ENCODE measurements at regions not wholly inside any gene's neighbourhood (a gene's known extent, or its start where the extent isn't known, plus 50 kb on each side); places are given as distances from the start of the nearest gene placed in this dataset.

DNA sequence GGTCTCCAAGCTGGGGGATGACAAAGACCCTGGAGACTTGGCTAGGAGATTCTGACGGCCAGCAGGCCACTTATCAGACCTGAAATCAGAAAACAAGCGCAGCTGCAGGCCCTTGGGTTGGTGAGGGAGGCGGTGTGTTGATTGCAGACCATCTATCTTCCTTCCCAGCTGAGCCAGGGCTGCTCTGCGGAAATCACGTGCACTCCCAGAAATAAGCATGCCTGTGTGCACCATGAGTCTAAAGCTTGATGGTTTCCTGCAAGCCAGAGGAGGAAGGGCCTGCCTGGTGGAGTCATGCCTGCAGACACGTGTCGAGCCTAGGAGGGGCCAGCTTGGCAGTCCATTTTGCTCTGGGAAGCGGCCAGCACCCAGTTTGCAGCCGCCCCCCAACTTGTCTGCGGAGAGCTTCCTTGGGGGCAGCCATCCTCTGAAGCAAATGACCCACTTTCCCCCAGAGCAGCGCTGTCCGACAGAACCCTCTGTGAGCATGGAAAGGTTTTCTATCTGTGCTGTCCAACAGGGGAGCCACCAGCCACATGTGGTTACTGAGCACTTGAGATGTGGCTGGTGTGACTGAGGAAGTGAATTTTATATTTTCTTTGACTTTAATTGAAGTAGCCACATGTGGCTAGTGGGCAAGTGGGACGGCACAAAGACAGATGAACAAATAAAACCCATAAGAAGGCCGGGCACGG, 175.7 kb upstream of the BCOR start:
- no peaks in the 10 kb centered on the region for H3K9me3 ChIP-seq (ENCODE audit: low read length)
- no peak overlapping the region for H3K4me3 ChIP-seq (ENCODE audit: low read length)
- H3K79me2 ChIP-seq (replicated peaks; ENCODE audit: insufficient read depth, low read length): no peaks in the 10 kb centered on the region
- H3K9me2 ChIP-seq (ENCODE audit: insufficient read depth, low read length): no peaks in the 10 kb centered on the region
- no peaks in the 10 kb centered on the region for H3F3A ChIP-seq (ENCODE audit: insufficient read depth, low read length, poor library complexity, severe bottlenecking)
- TF ChIP-seq, protein P1, sequence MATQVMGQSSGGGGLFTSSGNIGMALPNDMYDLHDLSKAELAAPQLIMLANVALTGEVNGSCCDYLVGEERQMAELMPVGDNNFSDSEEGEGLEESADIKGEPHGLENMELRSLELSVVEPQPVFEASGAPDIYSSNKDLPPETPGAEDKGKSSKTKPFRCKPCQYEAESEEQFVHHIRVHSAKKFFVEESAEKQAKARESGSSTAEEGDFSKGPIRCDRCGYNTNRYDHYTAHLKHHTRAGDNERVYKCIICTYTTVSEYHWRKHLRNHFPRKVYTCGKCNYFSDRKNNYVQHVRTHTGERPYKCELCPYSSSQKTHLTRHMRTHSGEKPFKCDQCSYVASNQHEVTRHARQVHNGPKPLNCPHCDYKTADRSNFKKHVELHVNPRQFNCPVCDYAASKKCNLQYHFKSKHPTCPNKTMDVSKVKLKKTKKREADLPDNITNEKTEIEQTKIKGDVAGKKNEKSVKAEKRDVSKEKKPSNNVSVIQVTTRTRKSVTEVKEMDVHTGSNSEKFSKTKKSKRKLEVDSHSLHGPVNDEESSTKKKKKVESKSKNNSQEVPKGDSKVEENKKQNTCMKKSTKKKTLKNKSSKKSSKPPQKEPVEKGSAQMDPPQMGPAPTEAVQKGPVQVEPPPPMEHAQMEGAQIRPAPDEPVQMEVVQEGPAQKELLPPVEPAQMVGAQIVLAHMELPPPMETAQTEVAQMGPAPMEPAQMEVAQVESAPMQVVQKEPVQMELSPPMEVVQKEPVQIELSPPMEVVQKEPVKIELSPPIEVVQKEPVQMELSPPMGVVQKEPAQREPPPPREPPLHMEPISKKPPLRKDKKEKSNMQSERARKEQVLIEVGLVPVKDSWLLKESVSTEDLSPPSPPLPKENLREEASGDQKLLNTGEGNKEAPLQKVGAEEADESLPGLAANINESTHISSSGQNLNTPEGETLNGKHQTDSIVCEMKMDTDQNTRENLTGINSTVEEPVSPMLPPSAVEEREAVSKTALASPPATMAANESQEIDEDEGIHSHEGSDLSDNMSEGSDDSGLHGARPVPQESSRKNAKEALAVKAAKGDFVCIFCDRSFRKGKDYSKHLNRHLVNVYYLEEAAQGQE (IDR thresholded peaks at IDR 0.05; ENCODE audit: borderline replicate concordance): no peak
- no peak for TF ChIP-seq EP300 (conservative IDR thresholded peaks at IDR 0.05; ENCODE audit: poor library complexity, severe bottlenecking)
- TF ChIP-seq EZH2 (IDR thresholded peaks at IDR 0.05; ENCODE audit: borderline replicate concordance, insufficient read depth, low read length, poor library complexity, severe bottlenecking): no peak
- TF ChIP-seq MXI1 (conservative IDR thresholded peaks at IDR 0.05; ENCODE audit: poor library complexity, severe bottlenecking): no peak
- TF ChIP-seq POLR2AphosphoS5 (IDR thresholded peaks at IDR 0.05): no peak
- TF ChIP-seq, protein P2, sequence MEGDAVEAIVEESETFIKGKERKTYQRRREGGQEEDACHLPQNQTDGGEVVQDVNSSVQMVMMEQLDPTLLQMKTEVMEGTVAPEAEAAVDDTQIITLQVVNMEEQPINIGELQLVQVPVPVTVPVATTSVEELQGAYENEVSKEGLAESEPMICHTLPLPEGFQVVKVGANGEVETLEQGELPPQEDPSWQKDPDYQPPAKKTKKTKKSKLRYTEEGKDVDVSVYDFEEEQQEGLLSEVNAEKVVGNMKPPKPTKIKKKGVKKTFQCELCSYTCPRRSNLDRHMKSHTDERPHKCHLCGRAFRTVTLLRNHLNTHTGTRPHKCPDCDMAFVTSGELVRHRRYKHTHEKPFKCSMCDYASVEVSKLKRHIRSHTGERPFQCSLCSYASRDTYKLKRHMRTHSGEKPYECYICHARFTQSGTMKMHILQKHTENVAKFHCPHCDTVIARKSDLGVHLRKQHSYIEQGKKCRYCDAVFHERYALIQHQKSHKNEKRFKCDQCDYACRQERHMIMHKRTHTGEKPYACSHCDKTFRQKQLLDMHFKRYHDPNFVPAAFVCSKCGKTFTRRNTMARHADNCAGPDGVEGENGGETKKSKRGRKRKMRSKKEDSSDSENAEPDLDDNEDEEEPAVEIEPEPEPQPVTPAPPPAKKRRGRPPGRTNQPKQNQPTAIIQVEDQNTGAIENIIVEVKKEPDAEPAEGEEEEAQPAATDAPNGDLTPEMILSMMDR (IDR thresholded peaks at IDR 0.05; ENCODE audit: poor library complexity, severe bottlenecking): no peak
- no peak for TF ChIP-seq RAD21 (conservative IDR thresholded peaks at IDR 0.05)
- no peak for TF ChIP-seq SMC3 (conservative IDR thresholded peaks at IDR 0.05; ENCODE audit: poor library complexity)
- TF ChIP-seq TAF1 (IDR thresholded peaks at IDR 0.05; ENCODE audit: low read depth): no peak
- H3K9ac ChIP-seq (ENCODE audit: low read length): no peak overlapping the region
- no peaks in the 10 kb centered on the region for H4K20me1 ChIP-seq (ENCODE audit: insufficient read depth)
- H3K27ac ChIP-seq (ENCODE audit: low read length): no peak overlapping the region
- H3K4me2 ChIP-seq (ENCODE audit: low read length): no peak overlapping the region
- no peak overlapping the region for H2AFZ ChIP-seq (ENCODE audit: low read depth, low read length)
- no peaks in the 10 kb centered on the region for H3K36me3 ChIP-seq (ENCODE audit: insufficient read depth, low read length)
- H3K27me3 ChIP-seq (ENCODE audit: insufficient read depth, low read depth, low read length): no peaks in the 10 kb centered on the region

DNA sequence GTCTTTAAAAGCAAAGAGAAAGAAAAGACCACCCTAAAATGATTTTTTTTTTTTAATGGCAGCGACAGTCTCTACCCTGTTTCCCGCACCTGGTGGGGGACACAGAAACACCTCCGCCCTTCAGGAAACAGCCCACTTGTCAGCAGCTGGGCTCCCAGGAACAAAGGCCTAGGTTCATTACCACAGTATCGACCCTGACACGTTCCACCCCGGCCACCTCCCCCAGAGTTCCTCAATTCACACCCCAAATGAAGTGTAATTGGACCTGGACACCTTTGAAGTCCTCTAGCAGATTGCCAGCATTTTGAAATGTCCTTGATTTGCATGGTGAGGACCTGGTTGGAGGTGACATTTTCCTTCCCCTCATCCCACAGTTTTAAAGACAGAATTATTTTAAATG, 175.0 kb upstream of the BCOR start:
- Histone ChIP-seq H3K9ac (ENCODE audit: low read length) (no peak overlapping the region), H3K36me3 (ENCODE audit: insufficient read depth, low read length) (no peaks in the 10 kb centered on the region), H3K9me3 (ENCODE audit: low read length) (no peaks in the 10 kb centered on the region), H3K79me2 (replicated peaks; ENCODE audit: insufficient read depth, low read length) (no peaks in the 10 kb centered on the region), H3K4me3 (ENCODE audit: low read length) (no peak overlapping the region), H3K27ac (ENCODE audit: low read length) (no peak overlapping the region), H3K9me2 (ENCODE audit: insufficient read depth, low read length) (no peaks in the 10 kb centered on the region), H3F3A (ENCODE audit: insufficient read depth, low read length, poor library complexity, severe bottlenecking) (no peaks in the 10 kb centered on the region), H3K4me2 (ENCODE audit: low read length) (no peak overlapping the region), H2AFZ (ENCODE audit: low read depth, low read length) (no peak overlapping the region), H3K27me3 (ENCODE audit: insufficient read depth, low read depth, low read length) (no peaks in the 10 kb centered on the region), H4K20me1 (ENCODE audit: insufficient read depth) (no peaks in the 10 kb centered on the region)
- TF ChIP-seq EP300 (conservative IDR thresholded peaks at IDR 0.05; ENCODE audit: poor library complexity, severe bottlenecking) (no peak), TAF1 (IDR thresholded peaks at IDR 0.05; ENCODE audit: low read depth) (no peak), SMC3 (conservative IDR thresholded peaks at IDR 0.05; ENCODE audit: poor library complexity) (no peak), POLR2AphosphoS5 (IDR thresholded peaks at IDR 0.05) (no peak), RAD21 (conservative IDR thresholded peaks at IDR 0.05) (no peak), MXI1 (conservative IDR thresholded peaks at IDR 0.05; ENCODE audit: poor library complexity, severe bottlenecking) (no peak), EZH2 (IDR thresholded peaks at IDR 0.05; ENCODE audit: borderline replicate concordance, insufficient read depth, low read length, poor library complexity, severe bottlenecking) (no peak)
- TF ChIP-seq, protein P1 (IDR thresholded peaks at IDR 0.05; ENCODE audit: borderline replicate concordance): no peak
- TF ChIP-seq, protein P2 (IDR thresholded peaks at IDR 0.05; ENCODE audit: poor library complexity, severe bottlenecking): no peak

All from neural cell (in vitro differentiated cells).